GM12872 (cell line): ENCODE measurements at regions not wholly inside any gene's neighbourhood (a gene's known extent, or its start where the extent isn't known, plus 50 kb on each side); places are given as distances from the start of the nearest gene placed in this dataset.
A peak's percentile ranks its signal among the peaks of the same experiment; 100 is the strongest.

Experiments
- TF ChIP-seq, protein P1 (sequence below): IDR thresholded peaks from 3 replicates; pipeline ENCODE4 v1.5.1; 2011; ENCODE audit warnings: low read depth, mild to moderate bottlenecking, low read length, moderate library complexity; ENCODE audit not compliant: insufficient read depth

GRCh38 chr12:104889735-104890134, 68.4 kb downstream of the SLC41A2 start:
- TF ChIP-seq, protein P1, sequence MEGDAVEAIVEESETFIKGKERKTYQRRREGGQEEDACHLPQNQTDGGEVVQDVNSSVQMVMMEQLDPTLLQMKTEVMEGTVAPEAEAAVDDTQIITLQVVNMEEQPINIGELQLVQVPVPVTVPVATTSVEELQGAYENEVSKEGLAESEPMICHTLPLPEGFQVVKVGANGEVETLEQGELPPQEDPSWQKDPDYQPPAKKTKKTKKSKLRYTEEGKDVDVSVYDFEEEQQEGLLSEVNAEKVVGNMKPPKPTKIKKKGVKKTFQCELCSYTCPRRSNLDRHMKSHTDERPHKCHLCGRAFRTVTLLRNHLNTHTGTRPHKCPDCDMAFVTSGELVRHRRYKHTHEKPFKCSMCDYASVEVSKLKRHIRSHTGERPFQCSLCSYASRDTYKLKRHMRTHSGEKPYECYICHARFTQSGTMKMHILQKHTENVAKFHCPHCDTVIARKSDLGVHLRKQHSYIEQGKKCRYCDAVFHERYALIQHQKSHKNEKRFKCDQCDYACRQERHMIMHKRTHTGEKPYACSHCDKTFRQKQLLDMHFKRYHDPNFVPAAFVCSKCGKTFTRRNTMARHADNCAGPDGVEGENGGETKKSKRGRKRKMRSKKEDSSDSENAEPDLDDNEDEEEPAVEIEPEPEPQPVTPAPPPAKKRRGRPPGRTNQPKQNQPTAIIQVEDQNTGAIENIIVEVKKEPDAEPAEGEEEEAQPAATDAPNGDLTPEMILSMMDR: no peak

DNA sequence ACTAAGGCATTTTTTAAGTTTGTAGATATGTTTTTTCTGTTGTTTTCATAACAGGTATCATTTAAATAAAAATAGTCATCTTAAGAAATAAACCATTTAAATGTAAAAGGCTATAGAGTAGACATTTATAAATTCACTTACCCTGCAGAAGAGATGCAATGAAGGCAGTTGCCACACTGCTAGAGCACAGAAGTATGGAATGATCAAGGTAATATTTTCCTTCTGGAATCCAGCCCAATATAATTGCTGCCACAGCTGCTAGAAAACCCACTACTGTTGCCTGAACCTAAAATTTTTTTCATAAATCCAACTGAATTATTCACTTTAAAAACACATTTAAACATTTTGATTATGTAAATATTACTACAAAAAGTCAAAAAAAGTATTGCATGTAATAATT, 69.2 kb downstream of the SLC41A2 start:
- TF ChIP-seq, protein P1: no peak

DNA sequence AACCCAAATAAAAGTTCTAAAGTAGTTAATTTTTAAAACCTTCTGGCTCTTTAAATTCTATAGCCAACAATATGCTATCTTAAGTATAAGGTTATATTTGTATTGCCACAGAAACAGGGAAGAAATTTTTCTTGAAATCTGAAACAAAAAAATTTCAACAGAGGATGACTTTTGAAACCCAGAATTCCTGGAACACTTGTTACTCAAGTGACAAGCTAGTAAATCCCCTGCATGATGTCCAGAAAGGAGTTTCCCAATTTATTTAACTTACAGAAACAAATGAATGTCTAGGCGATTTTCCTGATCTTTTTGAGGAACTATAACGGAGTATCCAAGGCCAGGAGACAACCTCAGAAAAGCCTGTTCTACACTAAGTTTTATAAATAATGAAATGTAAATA, 69.6 kb downstream of the SLC41A2 start:
- TF ChIP-seq, protein P1: no peak

DNA sequence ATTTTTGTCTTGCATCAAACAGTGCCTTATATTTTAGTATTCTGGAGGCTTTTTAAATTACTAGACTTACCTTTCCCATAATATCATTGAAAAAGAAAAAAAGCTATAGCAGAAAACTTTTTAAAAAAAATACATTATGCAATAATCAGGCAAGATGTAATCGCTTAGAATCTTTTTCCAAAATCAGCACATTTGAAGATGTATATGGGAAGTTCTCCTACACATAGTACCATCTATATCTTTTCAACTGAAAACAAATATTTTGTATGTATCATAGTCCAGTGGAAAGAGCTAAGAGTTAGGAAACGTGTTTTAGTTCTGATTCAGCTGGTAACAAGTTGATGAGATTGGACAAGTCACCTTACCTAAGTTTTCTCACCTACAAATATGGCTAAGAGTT, 70.6 kb downstream of the SLC41A2 start:
- TF ChIP-seq, protein P1: no peak

GRCh38 chr12:104886418-104887401, 71.4 kb downstream of the SLC41A2 start:
- TF ChIP-seq, protein P1: no peak

DNA sequence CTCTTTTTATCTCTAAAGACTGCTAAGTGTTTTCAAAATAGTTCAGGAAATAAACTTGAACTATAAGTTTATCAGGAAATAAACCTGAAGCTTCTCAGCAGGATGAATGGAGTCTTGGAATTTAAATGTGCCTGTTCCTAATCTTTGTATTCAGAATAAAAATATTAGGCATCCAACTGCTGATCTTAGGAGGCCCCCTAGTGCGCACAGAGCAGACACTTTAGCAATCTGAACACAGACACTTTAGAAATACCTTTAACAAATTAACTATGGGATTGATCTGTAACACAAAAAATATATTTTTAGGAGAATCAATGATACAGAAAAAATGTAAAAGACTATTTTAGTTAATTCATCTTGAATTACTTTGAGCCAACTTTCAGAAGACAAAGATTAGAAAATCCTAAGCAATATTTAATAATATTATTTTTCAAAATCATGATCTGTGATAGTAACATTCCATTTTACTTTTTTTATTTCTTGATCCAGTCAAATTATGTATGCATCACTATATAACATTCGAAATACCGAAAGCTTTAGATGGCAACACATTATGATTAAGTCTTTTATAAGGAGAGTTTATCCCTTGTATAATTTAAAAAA, 80.9 kb downstream of the SLC41A2 start:
- TF ChIP-seq, protein P1: peak; percentile 37; the same call in 2 of the 3 replicates

DNA sequence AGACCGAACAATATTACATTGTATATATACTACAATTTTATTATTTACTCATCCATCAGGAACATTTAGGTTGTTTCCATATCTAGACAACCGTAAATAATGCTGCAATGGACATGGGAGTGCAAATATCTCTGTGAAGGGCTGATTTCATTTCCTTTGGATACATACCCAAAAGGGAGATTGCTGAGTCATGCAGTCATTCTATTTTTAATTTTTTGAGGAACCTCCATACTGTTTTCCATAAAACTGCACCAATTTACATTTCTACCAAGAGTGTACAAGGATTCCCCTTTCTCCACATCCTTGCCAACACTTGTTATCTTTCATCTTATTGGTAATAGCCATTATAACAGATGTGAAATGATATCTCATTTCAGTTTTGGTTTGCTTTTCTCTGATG, 84.7 kb downstream of the SLC41A2 start:
- TF ChIP-seq, protein P1: no peak
